HG03095 (cell line): ENCODE measurements at regions not wholly inside any gene's neighbourhood (a gene's known extent, or its start where the extent isn't known, plus 50 kb on each side); places are given as distances from the start of the nearest gene placed in this dataset.

ENCODE experiments used
- ATAC-seq: cut with Tn5 transposase; IDR thresholded peaks from one replicate; pipeline ENCODE4 v1.9.1; 2021; ENCODE audit warnings: moderate library complexity; ENCODE audit not compliant: unreplicated experiment

DNA sequence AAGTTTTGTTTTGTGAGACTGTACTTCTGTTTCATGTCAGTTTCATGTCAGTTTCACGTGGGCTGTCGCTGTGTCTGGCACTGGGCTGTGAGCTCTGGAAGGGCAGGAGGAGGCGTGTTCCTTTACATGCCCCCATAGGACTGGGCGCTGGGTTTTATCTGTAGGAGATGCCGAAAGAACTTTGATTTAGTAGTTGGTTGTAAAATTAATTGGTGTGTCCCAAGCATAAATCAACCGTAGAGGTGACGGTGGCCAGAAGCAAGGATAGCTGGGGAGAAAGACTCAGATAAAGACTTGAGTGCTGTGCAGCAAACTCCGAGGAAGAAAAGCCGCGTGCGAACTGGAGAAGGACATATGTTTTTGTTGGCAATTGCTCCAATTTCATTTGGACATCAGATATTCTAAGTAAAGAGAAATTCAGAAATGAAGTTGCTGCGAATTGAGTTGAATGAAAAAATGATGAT lies 182.5 kb downstream of the VRK1 start:
- ATAC-seq: no peak

DNA sequence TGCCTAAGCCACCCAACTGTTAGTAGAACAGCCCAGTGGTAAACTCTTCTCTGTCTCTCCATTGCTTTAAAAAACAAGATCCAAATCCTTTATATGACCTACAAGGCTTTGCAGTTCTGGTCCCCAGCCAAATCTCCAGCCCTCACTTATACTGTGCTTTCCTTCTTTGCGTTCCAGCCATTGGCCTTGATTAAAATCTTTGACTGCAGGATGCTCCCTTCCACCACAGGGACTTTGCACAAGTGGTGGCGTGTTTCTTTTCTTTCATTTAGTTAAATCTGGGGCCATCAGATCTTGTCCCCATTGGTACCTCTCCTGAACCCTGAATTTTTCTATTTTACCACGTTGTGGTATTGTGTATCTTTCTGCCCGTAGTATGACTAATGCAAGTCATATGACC lies 183.7 kb downstream of the VRK1 start:
- no peak for ATAC-seq

DNA sequence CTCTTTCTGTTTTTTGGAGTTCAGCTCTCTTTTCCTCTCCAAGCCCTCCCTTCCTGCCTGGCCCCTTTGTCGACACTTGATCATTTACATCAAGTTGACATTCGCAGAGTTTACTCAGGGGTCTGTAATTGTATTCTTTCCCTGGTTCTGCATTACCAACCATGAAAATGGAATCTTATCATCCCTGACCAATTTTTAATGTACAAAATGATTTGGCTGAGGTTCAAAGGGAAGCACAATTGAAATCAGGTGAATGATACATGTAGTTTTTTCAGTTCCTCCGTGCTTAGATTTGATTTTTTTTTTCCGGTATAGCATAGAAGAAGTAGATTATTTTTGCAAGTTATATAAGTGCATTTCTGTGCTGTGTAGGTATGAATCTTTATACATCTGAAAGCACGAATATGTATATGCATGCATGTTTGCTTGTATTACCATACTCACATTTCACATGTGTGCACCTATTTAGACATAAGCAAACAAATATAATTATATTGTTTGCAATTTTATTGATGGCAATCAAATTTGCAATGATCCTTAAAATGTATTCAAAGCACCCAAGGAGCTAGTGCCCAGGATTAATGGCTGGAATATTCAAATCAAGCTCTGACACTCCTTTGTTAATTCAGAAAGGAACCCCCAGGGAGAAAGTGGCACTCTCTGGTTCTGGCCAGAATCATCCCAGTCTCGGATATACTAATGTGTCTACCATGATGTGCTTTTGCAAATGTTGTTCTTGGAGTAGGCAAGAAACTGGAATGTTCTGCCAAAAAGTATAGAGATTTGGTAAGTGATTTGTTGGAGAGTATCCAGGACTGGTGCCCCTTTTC lies 189.3 kb downstream of the VRK1 start:
- no peak for ATAC-seq

DNA sequence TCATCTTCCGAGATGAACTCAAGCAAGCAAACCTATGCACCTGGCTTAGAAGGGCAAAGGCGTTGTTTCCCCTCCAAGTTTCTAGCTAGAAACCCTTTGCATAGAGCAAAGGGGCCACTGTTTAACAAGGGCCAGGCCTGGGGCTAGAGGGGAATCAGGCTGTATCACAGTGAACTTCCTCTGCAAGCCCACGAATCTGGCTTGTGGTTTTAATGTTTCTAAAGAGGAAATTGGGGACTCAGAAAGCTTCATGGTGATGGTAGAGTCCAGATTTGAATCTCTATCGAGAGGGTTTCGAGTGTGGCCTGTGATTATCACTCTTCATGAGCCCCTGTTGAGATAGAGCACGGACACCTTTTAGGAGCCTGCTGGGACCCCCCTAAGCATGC lies 189.9 kb downstream of the VRK1 start:
- ATAC-seq: no peak

DNA sequence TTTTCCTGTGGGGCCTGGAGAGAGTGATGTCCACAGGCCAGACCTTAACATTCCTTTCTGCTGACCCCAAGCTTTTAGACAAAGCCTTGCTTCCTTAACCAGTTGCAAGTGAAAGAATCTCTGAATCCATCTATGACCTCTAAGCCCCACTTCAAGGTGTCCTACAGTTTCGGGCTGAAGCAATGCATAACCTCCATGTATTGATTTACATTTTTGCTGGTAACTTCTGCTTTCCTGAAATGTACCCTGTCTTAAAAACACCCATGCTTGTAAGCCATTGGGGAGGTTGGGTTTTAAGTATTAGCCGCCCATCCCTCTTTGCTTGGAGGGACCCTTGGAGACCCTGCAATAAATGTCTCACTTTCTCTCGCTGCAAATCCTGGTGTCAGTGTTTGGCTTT lies 190.6 kb downstream of the VRK1 start:
- ATAC-seq: no peak

DNA sequence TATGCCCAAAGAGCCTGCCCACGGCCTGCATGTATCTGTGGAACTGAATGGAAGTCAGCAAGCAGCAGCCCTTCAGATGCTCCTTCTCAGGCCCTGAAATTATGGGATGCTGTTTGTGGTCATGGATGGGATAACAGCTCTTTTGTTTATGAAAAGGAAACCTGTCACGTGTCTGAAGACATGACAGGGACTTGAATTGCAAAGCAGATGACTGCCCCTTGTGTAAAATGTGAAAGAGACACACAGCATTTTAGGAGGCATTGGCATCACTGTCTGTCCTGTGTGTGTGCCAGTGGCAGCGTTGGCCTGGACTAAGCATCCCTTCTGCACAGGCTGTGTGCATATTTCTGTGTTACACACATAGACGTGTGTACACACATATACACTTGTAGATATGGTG lies 192.1 kb downstream of the VRK1 start:
- ATAC-seq: no peak

DNA sequence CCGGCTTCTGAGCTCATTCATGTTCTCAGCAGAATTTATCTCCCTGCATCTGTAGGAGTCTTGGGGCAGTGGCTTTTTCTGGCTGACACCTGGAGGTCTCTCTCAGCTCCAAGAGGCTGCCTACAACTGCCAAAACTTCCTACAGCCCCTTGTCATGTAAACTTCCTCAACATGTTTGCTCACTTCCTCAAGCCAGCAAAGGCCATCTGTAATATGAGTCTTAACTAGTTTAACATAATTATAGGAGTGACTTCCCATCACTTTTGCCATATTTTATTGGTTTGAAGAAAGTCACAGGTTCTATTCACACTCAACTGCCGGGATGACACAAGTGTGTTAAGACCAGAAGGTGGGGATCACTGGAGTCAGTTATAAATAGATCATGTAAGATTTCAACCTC lies 194.0 kb downstream of the VRK1 start:
- no peak for ATAC-seq

DNA sequence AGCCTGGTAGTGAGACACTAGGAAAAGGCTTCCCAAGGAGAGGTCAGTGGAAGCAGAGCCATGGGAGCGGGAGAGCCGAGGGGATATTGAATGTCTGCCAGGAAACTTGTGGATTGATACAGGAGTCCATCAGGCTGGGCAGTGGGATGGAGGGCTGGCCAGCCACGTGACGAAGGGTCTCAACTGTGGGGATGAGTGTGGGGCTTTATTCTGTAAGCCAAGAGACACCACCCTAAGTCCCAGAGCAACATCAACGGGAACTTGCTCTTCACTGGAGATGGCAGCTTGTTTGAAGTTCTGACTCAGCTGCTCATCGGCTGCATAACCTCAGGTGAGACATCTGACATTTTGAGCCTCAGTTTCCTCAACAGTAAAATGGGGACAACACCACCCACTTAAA lies 197.8 kb downstream of the VRK1 start:
- no peak for ATAC-seq

DNA sequence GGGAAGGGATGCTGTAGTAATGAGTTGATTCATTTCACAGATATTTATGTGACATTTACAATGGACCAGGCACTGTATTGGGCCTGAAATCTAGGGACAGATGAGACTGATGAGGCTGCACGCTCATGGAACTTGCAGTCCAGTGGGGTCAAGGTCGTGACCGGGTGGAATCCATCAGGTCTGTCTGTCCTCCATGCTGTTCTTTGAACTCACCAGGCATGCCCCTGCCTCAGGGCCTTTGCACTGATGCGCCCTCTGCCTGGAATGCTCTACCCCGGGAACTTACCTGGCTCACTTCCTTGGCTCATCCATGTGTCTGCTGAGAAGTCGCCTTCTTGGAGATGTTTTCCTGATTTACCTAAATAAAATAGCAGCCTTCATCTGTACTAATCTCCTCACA lies 200.1 kb downstream of the VRK1 start:
- no peak for ATAC-seq

DNA sequence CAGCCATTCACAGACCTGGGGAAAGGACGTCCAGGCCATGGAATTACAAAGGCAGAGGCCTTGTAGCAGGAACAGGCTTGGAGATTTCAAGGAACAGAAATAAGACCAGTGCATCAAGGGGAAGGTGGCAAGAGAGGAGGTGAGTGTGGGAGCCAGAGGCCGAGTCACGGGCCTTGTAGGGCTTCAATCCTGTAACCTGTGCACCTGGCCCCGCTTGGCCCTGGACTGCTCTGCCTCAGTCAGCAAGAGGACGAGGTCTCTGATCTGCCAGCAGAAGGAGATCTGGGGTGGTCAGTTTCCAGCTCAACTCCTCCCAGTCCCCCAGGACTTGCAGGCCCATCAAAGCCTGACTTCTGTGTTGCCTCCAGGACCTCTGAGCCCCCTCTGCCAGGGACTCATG lies 200.8 kb downstream of the VRK1 start:
- ATAC-seq: no peak

DNA sequence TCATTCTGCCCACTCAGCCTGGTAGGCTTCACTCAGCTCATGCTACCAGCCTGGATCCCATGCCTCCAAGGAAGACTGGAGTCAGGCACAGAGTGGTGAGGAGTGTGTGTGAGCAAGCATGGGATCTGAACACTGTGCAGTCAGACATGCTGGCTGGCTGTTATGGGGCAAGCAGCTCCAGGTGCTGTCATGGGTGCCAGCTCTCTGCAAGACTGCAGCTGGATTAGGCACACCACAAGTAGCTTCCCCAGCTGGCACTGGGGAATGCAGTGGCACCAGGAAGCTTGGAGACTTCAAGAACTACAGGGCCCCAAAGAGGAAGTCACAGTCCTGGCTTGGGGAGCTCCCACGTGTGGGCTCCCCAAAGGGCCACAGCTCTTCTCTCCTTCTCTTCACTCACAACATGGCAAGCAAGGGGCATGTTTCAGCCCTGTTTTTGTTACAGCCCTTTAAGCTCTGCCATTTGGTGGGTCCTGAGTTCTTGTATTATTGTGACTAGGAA lies 202.5 kb downstream of the VRK1 start:
- ATAC-seq: no peak

DNA sequence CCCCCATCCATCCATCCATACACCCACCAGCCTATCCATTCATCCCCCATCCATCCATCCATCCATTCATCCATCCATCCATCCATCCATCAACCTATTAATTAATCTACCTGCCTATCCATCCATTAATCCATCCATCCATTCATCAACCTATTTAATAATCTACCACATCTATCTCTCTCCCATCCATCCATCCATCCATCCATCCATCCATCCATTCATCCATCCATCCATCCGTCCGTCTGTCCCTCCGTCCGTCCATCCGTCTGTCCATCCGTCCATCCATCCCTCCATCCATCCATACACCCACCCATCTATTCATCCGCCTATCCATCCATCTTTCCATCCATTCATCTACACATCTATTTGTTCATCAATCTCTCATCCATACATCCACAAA lies 205.3 kb downstream of the VRK1 start:
- ATAC-seq: no peak

DNA sequence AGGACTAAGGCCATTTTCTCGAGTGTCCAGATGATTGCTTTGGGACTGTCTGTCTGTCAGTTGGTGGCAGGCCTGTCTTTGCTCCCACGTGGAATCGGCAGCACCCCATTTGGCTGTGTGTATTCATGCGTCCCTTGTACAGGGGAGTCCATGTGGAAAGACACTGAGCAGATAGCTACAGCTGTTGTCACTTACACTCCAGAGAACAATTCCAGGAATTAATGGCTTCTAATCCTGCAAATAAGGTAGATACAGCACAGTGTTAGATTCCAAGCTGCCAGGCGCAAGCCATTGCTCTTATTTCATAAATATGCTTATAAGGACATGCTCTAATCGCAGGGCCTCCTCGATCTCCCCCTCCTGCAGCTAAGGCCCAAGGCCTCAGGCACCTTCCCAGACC lies 208.8 kb downstream of the VRK1 start:
- no peak for ATAC-seq

DNA sequence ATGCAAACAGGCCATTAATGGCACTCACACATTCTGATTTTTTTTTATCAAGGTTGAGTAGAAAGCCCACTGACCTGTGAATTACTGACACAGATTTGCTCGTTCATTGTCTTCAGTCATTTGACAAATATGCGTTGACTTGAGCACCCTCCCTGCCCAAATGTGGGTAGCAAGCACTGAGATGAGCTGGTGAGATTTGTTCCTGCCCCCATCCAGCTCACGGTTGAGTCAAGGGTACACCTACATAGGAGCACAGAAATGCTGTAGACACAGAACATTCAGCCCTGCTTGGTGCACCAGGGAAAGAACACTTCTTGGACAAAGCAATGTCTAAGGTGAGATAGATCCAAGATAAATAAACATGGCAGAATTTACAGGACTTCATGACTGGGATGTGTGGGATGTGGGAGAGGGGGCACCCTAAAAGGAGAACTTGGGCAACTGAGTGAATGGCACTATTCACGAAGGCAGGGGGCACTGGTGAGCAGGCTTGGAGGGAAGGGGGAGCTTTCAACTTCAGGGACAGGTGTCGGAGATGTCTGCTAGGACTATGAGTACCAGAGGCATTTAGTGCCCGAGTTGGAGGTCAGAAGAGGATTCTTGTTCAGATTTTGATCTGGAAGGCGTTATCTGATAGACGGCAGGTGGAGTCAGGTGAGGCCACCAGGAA lies 213.4 kb downstream of the VRK1 start:
- no peak for ATAC-seq

DNA sequence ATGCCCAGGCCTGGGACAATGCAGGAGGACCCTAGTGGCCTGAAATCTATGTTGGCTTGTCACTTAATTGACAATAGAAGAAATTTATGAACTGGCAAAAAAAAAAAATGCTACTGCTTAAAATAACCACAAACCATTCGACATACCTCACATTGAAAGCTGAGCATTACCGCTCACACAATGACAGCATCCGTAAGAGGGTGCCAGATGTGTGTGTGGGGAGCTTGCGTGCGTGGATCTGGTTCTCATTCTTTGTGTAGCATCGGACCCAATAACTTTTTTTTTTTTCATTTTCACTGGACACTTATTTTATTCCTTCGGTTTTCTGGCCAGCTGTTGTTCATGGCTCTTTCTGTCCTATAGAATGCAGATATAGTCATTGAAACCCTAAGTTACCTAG lies 216.7 kb downstream of the VRK1 start:
- no peak for ATAC-seq

DNA sequence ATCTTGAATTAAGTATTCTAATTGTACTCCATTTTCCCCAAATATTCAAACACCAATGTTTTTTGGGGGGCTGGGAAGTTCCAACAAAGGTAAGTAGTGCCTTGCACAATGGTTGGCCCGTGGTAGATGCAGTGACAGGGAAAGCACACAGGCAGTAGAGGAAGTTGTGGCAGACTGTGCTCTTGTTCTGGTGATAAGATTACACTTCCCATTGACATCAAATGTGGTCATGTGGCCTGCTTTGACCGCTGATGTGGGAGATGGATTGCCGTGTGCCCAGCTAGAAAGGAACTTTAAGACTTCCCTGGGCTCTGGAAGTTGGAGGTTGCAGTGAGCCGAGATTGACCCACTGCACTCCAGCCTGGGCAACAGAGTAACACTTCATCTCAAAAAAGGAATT lies 223.8 kb downstream of the VRK1 start:
- no peak for ATAC-seq

DNA sequence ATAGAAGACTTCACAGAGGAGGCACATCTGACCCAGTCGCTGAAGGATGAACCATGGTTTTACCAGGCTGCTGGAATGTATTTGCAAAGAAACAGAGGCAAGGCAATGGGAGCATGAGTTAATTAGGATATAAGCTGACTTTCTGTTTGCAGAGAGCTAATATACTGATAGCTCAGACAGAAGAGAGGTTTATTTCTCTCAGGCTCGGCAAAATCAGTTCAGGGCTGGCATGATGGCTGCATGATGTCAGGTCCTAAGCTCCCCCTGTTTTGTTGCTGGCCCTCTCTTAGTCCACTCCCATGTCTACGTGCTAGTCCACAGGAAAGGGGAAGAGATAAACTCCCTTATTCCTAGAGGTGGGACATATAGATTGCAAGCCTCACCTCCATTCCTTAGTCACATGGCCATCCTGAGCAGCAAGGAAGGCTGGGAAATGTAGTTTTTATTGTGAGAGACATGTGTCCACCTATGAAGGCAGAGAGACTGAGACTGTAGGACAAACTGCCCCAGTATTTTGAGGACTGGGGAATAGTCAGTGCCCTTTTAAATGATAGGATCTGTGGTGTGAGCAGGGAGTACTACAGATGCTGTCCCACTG lies 224.5 kb downstream of the VRK1 start:
- ATAC-seq: no peak

DNA sequence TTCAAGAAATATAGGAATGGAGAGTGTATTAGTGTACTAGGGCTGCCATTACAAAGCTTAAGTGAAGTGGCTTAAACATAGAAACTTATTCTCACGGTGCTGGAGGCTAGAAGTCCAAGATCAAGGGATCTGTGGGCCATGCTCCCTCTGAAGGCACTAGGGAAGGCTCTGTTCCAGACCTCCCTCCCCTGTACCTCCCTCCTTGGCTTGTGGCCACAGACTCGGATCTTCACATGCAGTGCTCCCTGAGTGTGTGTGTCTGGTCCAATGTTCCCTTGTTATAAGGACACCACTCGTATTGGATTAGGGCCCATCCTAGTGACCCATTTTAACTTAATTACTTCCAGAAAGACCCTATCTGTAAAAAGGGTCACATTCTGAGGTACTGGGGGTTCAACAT lies 225.6 kb downstream of the VRK1 start:
- no peak for ATAC-seq

DNA sequence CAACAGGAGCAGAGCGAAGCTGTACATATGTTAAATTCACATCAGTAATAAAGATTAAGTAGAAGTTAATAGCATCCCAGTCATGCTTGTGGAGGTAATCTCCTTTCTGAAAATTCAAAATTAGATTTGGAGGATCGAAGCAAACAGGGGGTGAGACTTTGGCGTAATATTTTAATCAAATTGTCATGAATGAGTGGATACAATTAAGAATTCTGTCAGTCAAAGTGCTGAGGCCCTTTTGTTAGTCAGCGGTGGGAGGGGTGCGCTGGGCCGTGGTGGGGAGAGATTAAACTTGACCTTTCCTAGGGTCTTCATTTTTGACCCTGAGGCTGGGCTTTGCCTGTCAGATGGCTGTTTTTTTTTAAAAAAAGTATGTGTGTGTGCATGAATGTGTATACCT lies 226.7 kb downstream of the VRK1 start:
- ATAC-seq: no peak

DNA sequence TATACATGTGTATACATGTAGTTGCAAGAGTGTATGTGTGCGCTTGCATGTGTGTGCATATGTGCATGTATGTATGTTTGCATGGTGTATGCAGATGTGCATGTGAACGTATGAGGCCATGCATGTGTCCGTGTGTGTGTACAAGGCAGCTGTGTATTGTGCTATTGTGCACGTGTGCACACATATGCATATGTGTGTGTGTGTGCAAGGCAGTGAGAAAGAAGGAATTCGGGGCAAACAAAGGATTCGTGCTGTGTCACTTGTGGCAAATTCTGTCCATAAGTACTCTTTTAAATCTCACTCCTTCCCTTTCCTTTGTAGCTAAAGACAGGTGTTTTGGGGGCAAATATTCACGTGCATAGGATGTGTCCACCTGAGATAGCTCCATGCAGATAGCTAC lies 227.1 kb downstream of the VRK1 start:
- no peak for ATAC-seq

DNA sequence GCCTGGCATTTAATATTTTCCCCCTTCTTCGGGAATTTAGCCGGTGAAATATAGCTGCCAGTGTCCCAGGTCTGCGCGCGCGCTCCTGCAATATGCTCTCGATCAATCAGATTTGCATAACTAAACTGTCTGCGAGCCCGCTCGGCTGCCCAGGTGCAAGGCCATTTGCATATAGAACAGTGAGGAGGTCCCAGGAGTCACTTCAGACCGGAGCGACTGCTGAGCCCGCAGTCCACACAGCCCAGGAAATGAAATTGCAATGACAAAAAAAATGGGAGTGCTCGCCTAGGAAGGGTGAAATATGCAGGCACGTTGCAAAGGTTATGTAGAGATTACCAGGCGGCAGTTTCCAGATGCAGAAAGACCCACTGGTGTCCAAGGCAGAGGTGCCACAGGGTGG lies 228.5 kb downstream of the VRK1 start:
- no peak for ATAC-seq
